Erythroblast (primary cell): ENCODE measurements at regions not wholly inside any gene's neighbourhood (a gene's known extent, or its start where the extent isn't known, plus 50 kb on each side); places are given as distances from the start of the nearest gene placed in this dataset.

Experiments used
- GATA1 ChIP-seq: IDR thresholded peaks from 2 replicates; pipeline ENCODE4 v1.6.1; 2011; ENCODE audit warnings: low read depth, mild to moderate bottlenecking, control low read depth, low read length, moderate library complexity
- POLR2A ChIP-seq: IDR thresholded peaks from 2 replicates; pipeline ENCODE4 v1.6.1; 2011; ENCODE audit warnings: mild to moderate bottlenecking, low read length

DNA sequence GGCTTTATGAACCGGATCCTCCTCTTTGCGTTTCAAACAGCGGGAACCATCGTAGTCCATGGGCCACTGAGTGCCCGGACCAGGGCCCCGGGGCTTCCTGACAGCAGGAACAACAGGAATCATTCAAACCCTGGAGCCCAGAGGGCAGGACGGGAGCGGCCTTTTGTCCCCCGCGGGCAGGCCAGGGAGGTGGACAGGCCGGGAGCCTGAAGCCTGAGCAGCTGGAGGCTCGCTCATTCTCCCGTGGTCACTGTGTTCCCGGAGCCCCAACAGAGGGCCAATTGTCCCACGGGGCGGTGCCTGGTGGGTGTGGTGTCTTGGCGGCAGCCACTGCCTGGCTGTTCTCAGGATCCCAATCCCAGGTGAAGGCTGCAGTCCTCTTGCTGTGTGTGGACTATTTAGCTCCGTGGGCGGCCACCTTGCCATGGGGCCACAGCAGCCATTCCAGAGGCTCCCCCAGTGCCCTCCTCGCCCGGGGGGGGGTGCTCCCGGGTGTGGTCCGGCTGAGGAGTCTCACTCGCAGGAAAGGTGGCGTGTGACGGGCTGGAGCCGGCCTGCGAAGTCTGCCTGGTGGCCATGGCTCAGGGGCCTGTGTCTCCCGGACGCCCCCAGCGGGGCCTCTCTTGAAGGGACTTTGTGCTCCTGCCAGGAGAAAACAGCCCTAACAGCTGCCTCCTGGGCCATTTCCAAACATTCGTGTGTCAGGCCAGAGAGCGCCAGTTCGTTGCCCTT, 77.2 kb upstream of the BHLHE23 start:
- no peak for TF ChIP-seq POLR2A
- no peak for TF ChIP-seq GATA1
